ENCODE measurements at regions not wholly inside any gene's neighbourhood (a gene's known extent, or its start where the extent isn't known, plus 50 kb on each side); places are given as distances from the start of the nearest gene placed in this dataset.

DNA sequence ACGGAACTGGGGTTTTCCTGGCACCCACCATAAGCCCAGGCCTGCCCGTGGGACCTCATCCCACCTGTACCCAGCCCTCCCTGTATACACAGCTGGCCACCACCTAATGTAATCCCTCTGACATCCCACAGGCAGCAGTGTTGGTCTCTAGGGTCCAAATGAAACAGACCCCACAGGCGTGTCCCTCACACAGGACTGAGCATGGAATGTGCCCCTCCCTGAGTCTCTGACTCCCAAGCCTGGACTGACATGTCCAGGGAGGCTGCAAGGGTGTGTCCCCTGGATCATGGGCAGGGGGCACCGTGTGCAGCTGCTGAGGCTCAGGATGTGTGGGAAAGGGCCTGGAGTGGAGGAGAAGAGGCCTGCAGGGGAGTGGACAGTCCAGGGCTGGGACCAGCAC is 50.6 kb upstream of the PPARA start:
- TF ChIP-seq, protein P1, sequence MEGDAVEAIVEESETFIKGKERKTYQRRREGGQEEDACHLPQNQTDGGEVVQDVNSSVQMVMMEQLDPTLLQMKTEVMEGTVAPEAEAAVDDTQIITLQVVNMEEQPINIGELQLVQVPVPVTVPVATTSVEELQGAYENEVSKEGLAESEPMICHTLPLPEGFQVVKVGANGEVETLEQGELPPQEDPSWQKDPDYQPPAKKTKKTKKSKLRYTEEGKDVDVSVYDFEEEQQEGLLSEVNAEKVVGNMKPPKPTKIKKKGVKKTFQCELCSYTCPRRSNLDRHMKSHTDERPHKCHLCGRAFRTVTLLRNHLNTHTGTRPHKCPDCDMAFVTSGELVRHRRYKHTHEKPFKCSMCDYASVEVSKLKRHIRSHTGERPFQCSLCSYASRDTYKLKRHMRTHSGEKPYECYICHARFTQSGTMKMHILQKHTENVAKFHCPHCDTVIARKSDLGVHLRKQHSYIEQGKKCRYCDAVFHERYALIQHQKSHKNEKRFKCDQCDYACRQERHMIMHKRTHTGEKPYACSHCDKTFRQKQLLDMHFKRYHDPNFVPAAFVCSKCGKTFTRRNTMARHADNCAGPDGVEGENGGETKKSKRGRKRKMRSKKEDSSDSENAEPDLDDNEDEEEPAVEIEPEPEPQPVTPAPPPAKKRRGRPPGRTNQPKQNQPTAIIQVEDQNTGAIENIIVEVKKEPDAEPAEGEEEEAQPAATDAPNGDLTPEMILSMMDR (IDR thresholded peaks at IDR 0.05) = no peak
- no peak for TF ChIP-seq POLR2A (IDR thresholded peaks at IDR 0.05)

Data from adrenal gland (tissue), 5 donors.